ENCODE measurements at regions not wholly inside any gene's neighbourhood (a gene's known extent, or its start where the extent isn't known, plus 50 kb on each side); places are given as distances from the start of the nearest gene placed in this dataset.
A peak's percentile ranks its signal among the peaks of the same experiment; 100 is the strongest.
"Not testable (repeated sequence)": the region's sequence is repeated elsewhere in the genome, so short reads cannot be mapped to it uniquely, and the experiment has no call there.

DNA sequence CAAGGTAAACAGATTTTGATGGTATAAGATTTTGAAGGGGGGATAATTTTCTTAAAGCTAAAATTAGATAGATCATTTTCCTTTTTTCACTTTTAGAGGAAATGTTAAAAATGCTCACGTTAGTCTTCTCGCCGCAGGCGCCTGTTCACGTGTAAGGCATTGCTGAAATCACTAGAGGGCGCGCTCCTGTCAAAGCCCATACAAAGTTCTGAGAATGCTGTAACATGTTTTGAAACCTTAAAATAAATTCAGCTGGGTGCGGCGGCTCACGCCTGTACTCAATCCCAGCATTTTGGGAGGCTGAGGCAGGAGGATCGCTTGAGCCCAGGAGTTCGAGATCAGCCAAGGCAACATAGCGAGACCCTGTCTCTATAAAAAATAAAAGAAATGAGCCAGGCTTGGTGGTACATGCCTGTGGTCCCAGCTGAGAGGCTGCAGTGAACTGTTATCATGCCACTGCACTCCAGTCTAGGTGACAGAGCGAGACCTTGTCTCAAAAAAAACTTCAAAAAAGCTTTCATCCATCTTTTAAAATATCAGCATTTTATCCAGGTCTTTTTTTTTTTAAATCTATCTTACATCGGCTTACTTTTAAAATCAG, 138.0 kb downstream of the RBMX2 start:
- Histone ChIP-seq H3K79me2 (ENCODE audit: low read length) (no peaks in the 10 kb centered on the region), H2AFZ (ENCODE audit: low read length) (no peak overlapping the region), H3K9me2 (replicated peaks; ENCODE audit: insufficient read depth, low read length) (no peaks in the 10 kb centered on the region), H3K9me3 (ENCODE audit: low read length) (no peaks in the 10 kb centered on the region), H4K20me1 (ENCODE audit: insufficient read depth, low read depth, low read length) (no peaks in the 10 kb centered on the region), H3K9ac (ENCODE audit: low read length) (no peak overlapping the region), H3K36me3 (ENCODE audit: insufficient read depth, low read length) (no peaks in the 10 kb centered on the region), H3K4me2 (ENCODE audit: low read depth, low read length, poor library complexity, severe bottlenecking) (no peak overlapping the region), H3K4me3 (ENCODE audit: low read length) (no peak overlapping the region), H3K27ac (ENCODE audit: low read length) (no peak overlapping the region), H3K27me3 (ENCODE audit: low read length) (no peaks in the 10 kb centered on the region), H3K4me1 (ENCODE audit: low read length) (no peaks in the 10 kb centered on the region)
- DNase-seq: peak; percentile 74

DNA sequence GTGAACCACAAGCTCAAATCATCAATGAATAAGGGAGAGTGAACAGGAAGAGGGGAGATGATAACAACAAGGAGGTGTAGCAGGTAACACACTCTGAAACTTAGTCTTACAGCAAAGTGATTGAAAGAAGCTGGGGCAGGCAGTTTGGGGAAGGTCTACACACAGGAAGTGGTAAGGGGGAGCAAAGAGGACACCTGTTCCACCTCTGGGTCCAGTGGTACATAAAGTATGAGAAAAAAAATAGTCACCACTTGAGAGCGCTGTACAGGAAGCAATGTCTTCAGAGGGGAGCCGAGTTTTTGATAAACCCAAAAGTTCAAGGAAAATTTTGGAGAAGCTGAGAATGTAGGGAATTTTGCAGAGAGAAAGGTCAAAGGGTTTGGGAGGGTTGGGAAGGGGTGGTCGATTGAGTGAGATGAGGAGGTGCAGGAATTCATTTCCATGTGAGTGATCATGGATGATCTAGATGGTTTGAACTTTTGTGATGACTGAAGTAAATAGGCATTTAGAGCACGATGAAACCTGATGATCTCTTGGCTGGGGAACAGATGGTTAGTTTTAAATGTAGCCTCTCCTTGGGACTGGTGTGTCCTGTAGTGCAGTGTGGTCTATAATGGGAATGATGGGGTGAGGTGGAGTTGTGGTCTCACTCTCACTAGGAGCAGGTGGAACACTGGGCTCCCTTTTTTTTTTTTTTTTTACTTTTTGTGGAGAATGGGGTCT, 142.0 kb downstream of the RBMX2 start:
- no peaks in the 10 kb centered on the region for H3K9me2 ChIP-seq (replicated peaks; ENCODE audit: insufficient read depth, low read length)
- no peaks in the 10 kb centered on the region for H4K20me1 ChIP-seq (ENCODE audit: insufficient read depth, low read depth, low read length)
- H3K4me3 ChIP-seq (ENCODE audit: low read length): no peak overlapping the region
- no peak overlapping the region for H3K9ac ChIP-seq (ENCODE audit: low read length)
- H3K4me2 ChIP-seq (ENCODE audit: low read depth, low read length, poor library complexity, severe bottlenecking): no peak overlapping the region
- H3K79me2 ChIP-seq (ENCODE audit: low read length): no peaks in the 10 kb centered on the region
- no peak overlapping the region for H2AFZ ChIP-seq (ENCODE audit: low read length)
- no peak overlapping the region for H3K27ac ChIP-seq (ENCODE audit: low read length)
- no peaks in the 10 kb centered on the region for H3K4me1 ChIP-seq (ENCODE audit: low read length)
- H3K36me3 ChIP-seq (ENCODE audit: insufficient read depth, low read length): no peaks in the 10 kb centered on the region
- no peaks in the 10 kb centered on the region for H3K27me3 ChIP-seq (ENCODE audit: low read length)
- DNase-seq: no peak
- no peaks in the 10 kb centered on the region for H3K9me3 ChIP-seq (ENCODE audit: low read length)

- Histone ChIP-seq H3K9me2 (replicated peaks; ENCODE audit: insufficient read depth, low read length) (no peaks in the 10 kb centered on the region), H3K27ac (ENCODE audit: low read length) (no peak overlapping the region), H3K36me3 (ENCODE audit: insufficient read depth, low read length) (no peaks in the 10 kb centered on the region), H3K79me2 (ENCODE audit: low read length) (no peaks in the 10 kb centered on the region), H3K4me3 (ENCODE audit: low read length) (no peak overlapping the region), H3K4me2 (ENCODE audit: low read depth, low read length, poor library complexity, severe bottlenecking) (no peak overlapping the region), H4K20me1 (ENCODE audit: insufficient read depth, low read depth, low read length) (no peaks in the 10 kb centered on the region), H3K4me1 (ENCODE audit: low read length) (no peaks in the 10 kb centered on the region), H3K27me3 (ENCODE audit: low read length) (no peaks in the 10 kb centered on the region), H3K9ac (ENCODE audit: low read length) (no peak overlapping the region), H2AFZ (ENCODE audit: low read length) (no peak overlapping the region), H3K9me3 (ENCODE audit: low read length) (no peaks in the 10 kb centered on the region)
- DNase-seq: no peak
Measured at GRCh38 chrX:130545796-130546195, 144.0 kb downstream of the RBMX2 start.

DNA sequence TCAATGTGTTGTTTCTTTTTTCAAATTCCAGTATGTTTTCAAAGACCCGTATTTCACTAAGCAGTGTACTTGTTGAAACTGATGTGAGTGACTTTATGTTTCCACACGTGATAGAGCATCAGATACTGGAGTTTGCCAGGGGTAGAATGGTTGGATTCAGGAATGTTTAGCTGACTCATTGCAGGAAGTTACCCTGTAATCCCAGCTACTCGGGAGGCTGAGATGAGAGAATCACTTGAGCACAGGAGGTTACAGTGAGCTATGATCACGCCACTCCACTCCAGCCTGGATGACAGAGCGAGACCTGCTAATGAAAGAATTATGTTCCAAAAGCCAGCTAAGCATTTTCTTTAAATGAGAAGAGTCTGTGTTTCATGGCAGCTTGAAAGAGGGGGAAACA, 147.6 kb downstream of the RBMX2 start:
- H3K27me3 ChIP-seq (ENCODE audit: low read length); H2AFZ ChIP-seq (ENCODE audit: low read length); H3K9me3 ChIP-seq (ENCODE audit: low read length); H3K9ac ChIP-seq (ENCODE audit: low read length); DNase-seq; H3K79me2 ChIP-seq (ENCODE audit: low read length); H3K9me2 ChIP-seq (replicated peaks; ENCODE audit: insufficient read depth, low read length); H3K4me3 ChIP-seq (ENCODE audit: low read length); H3K36me3 ChIP-seq (ENCODE audit: insufficient read depth, low read length); H3K4me2 ChIP-seq (ENCODE audit: low read depth, low read length, poor library complexity, severe bottlenecking); H3K4me1 ChIP-seq (ENCODE audit: low read length); H3K27ac ChIP-seq (ENCODE audit: low read length); H4K20me1 ChIP-seq (ENCODE audit: insufficient read depth, low read depth, low read length): not testable (repeated sequence)

- no peak overlapping the region for H3K4me3 ChIP-seq (ENCODE audit: low read length)
- no peaks in the 10 kb centered on the region for H3K4me1 ChIP-seq (ENCODE audit: low read length)
- no peaks in the 10 kb centered on the region for H3K9me2 ChIP-seq (replicated peaks; ENCODE audit: insufficient read depth, low read length)
- H3K9me3 ChIP-seq (ENCODE audit: low read length): no peaks in the 10 kb centered on the region
- no peak overlapping the region for H2AFZ ChIP-seq (ENCODE audit: low read length)
- H3K27me3 ChIP-seq (ENCODE audit: low read length): no peaks in the 10 kb centered on the region
- no peaks in the 10 kb centered on the region for H3K36me3 ChIP-seq (ENCODE audit: insufficient read depth, low read length)
- DNase-seq: no peak
- no peak overlapping the region for H3K27ac ChIP-seq (ENCODE audit: low read length)
- H3K4me2 ChIP-seq (ENCODE audit: low read depth, low read length, poor library complexity, severe bottlenecking): no peak overlapping the region
- H3K79me2 ChIP-seq (ENCODE audit: low read length): no peaks in the 10 kb centered on the region
- H3K9ac ChIP-seq (ENCODE audit: low read length): no peak overlapping the region
- no peaks in the 10 kb centered on the region for H4K20me1 ChIP-seq (ENCODE audit: insufficient read depth, low read depth, low read length)
Measured at GRCh38 chrX:130550351-130550750, 148.6 kb downstream of the RBMX2 start.

DNA sequence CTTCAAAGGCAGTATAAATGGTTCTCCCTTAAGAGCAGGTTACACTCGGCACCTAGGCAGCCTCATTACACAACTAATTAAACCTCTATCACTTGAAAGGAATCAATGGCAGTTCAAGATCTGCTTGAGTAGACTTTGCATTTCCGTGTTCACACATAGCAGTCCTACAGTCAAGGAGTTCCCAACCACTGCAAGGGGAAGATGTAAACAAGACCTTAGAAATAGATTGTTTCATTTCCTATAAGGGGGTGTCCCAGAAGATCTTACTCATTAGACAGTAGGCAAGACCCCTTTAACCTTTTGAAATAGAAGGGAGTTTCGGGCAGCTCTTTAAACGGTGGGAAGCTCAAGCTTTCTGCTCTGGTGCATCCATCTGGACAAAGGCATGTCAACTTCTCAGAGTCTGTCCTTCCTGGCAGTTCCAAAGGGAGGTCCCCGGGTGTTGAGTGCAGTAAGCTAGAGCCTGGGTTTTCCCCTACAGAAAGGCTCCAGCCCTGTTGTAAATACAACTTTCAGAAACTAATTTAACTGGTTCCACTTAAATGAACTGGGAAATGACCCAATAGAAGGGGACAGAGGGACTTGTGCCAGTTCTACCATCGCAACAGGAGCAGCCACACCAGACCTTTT, 150.8 kb downstream of the RBMX2 start:
- no peak overlapping the region for H3K4me3 ChIP-seq (ENCODE audit: low read length)
- DNase-seq: no peak

GRCh38 chrX:130555341-130555740, 153.6 kb downstream of the RBMX2 start:
- H3K4me1 ChIP-seq (ENCODE audit: low read length): no peaks in the 10 kb centered on the region
- no peaks in the 10 kb centered on the region for H3K36me3 ChIP-seq (ENCODE audit: insufficient read depth, low read length)
- no peaks in the 10 kb centered on the region for H3K27me3 ChIP-seq (ENCODE audit: low read length)
- H2AFZ ChIP-seq (ENCODE audit: low read length): no peak overlapping the region
- H3K79me2 ChIP-seq (ENCODE audit: low read length): no peaks in the 10 kb centered on the region
- no peak overlapping the region for H3K4me3 ChIP-seq (ENCODE audit: low read length)
- no peak overlapping the region for H3K4me2 ChIP-seq (ENCODE audit: low read depth, low read length, poor library complexity, severe bottlenecking)
- H4K20me1 ChIP-seq (ENCODE audit: insufficient read depth, low read depth, low read length): no peaks in the 10 kb centered on the region
- no peak overlapping the region for H3K27ac ChIP-seq (ENCODE audit: low read length)
- no peak overlapping the region for H3K9ac ChIP-seq (ENCODE audit: low read length)
- H3K9me2 ChIP-seq (replicated peaks; ENCODE audit: insufficient read depth, low read length): no peaks in the 10 kb centered on the region
- no peaks in the 10 kb centered on the region for H3K9me3 ChIP-seq (ENCODE audit: low read length)
- DNase-seq: no peak

More for the DNA sequence above, 150.8 kb downstream of the RBMX2 start:
- Histone ChIP-seq H3K4me1 (ENCODE audit: low read length) (no peaks in the 10 kb centered on the region), H3K4me2 (ENCODE audit: low read depth, low read length, poor library complexity, severe bottlenecking) (no peak overlapping the region), H3K9me2 (replicated peaks; ENCODE audit: insufficient read depth, low read length) (no peaks in the 10 kb centered on the region), H3K79me2 (ENCODE audit: low read length) (no peaks in the 10 kb centered on the region), H3K9me3 (ENCODE audit: low read length) (no peaks in the 10 kb centered on the region), H3K36me3 (ENCODE audit: insufficient read depth, low read length) (no peaks in the 10 kb centered on the region), H2AFZ (ENCODE audit: low read length) (no peak overlapping the region), H4K20me1 (ENCODE audit: insufficient read depth, low read depth, low read length) (no peaks in the 10 kb centered on the region), H3K27ac (ENCODE audit: low read length) (no peak overlapping the region), H3K27me3 (ENCODE audit: low read length) (no peaks in the 10 kb centered on the region), H3K9ac (ENCODE audit: low read length) (no peak overlapping the region)

GRCh38 chrX:130555757-130556156, 154.0 kb downstream of the RBMX2 start:
- Histone ChIP-seq H3K9ac (ENCODE audit: low read length) (no peak overlapping the region), H3K4me1 (ENCODE audit: low read length) (no peaks in the 10 kb centered on the region), H3K9me3 (ENCODE audit: low read length) (no peaks in the 10 kb centered on the region), H3K4me3 (ENCODE audit: low read length) (no peak overlapping the region), H3K79me2 (ENCODE audit: low read length) (no peaks in the 10 kb centered on the region), H3K27me3 (ENCODE audit: low read length) (no peaks in the 10 kb centered on the region), H3K4me2 (ENCODE audit: low read depth, low read length, poor library complexity, severe bottlenecking) (no peak overlapping the region), H4K20me1 (ENCODE audit: insufficient read depth, low read depth, low read length) (no peaks in the 10 kb centered on the region), H2AFZ (ENCODE audit: low read length) (no peak overlapping the region), H3K9me2 (replicated peaks; ENCODE audit: insufficient read depth, low read length) (no peaks in the 10 kb centered on the region), H3K36me3 (ENCODE audit: insufficient read depth, low read length) (no peaks in the 10 kb centered on the region), H3K27ac (ENCODE audit: low read length) (no peak overlapping the region)
- no peak for DNase-seq

Measured in Karpas-422 (cell line).